Liver (tissue), 3 donors: ENCODE measurements at regions not wholly inside any gene's neighbourhood (a gene's known extent, or its start where the extent isn't known, plus 50 kb on each side); places are given as distances from the start of the nearest gene placed in this dataset.

Source experiments
- CTCF ChIP-seq: fragments of 150-350 bp; IDR thresholded peaks from 2 replicates; pipeline ENCODE4 v1.5.1; 2017; ENCODE audit warnings: improper control_type of control experiment, low read depth, low read length; ENCODE audit not compliant: missing input control
- EGR1 ChIP-seq, 2 donors: IDR thresholded peaks; 2 replicates each; pipeline ENCODE4 v1.6.1; 2016 to 2018; ENCODE audit warnings: antibody characterized with exemption in 2 of 2, low read depth in 2 of 2
- FOXA1 ChIP-seq: IDR thresholded peaks from 2 replicates; pipeline ENCODE4 v1.6.1; 2016; ENCODE audit warnings: antibody characterized with exemption
- GABPA ChIP-seq, 2 donors: IDR thresholded peaks in 1 of 2; conservative IDR thresholded peaks in 1 of 2; 2 replicates each; pipeline ENCODE4 v1.6.1; 2016; ENCODE audit warnings: antibody characterized with exemption in 2 of 2, mild to moderate bottlenecking in 1 of 2, moderate library complexity in 1 of 2
- HNF4G ChIP-seq: IDR thresholded peaks from 2 replicates; pipeline ENCODE4 v1.6.1; 2016; ENCODE audit warnings: antibody characterized with exemption
- JUND ChIP-seq, 2 donors: IDR thresholded peaks; 2 replicates each; pipeline ENCODE4 v1.6.1; 2016; ENCODE audit warnings: antibody characterized with exemption in 2 of 2
- MAX ChIP-seq: IDR thresholded peaks from 2 replicates; pipeline ENCODE4 v1.6.1; 2016; ENCODE audit warnings: antibody characterized with exemption
- RAD21 ChIP-seq, 2 donors: IDR thresholded peaks; 2 replicates each; pipeline ENCODE4 v1.6.1; 2016; ENCODE audit warnings: antibody characterized with exemption in 2 of 2, mild to moderate bottlenecking in 2 of 2
- REST ChIP-seq: IDR thresholded peaks from 2 replicates; pipeline ENCODE4 v1.6.1; 2016; ENCODE audit warnings: antibody characterized with exemption, mild to moderate bottlenecking
- RXRA ChIP-seq, 2 donors: IDR thresholded peaks; 2 replicates each; pipeline ENCODE4 v1.6.1; 2017 to 2018; ENCODE audit warnings: antibody characterized with exemption in 2 of 2, mild to moderate bottlenecking in 1 of 2
- SP1 ChIP-seq: IDR thresholded peaks from 2 replicates; pipeline ENCODE4 v1.6.1; 2018; ENCODE audit warnings: antibody characterized with exemption, mild to moderate bottlenecking
- TAF1 ChIP-seq: conservative IDR thresholded peaks from 2 replicates; pipeline ENCODE4 v1.6.1; 2016; ENCODE audit warnings: antibody characterized with exemption, mild to moderate bottlenecking
- YY1 ChIP-seq: IDR thresholded peaks from 2 replicates; pipeline ENCODE4 v1.6.1; 2016; ENCODE audit warnings: antibody characterized with exemption, mild to moderate bottlenecking
- ZBTB33 ChIP-seq: IDR thresholded peaks from 2 replicates; pipeline ENCODE4 v1.6.1; 2016; ENCODE audit warnings: antibody characterized with exemption
- donor health status: healthy.
- donor health status: healthy.

- TF ChIP-seq SP1 (no peak), CTCF (no peak), REST (no peak), GABPA (IDR thresholded peaks at IDR 0.05 in 1 of 2, conservative IDR thresholded peaks at IDR 0.05 in 1 of 2) (no peak), TAF1 (no peak), YY1 (no peak), RAD21 (IDR thresholded peaks at IDR 0.05) (no peak), MAX (no peak), JUND (IDR thresholded peaks at IDR 0.05) (no peak), HNF4G (no peak), EGR1 (IDR thresholded peaks at IDR 0.05; ENCODE audit: low read depth in 2 of 2) (no peak), RXRA (IDR thresholded peaks at IDR 0.05) (no peak), ZBTB33 (no peak), FOXA1 (no peak)
These were observed 264.8 kb upstream of the FSIP2 start for GRCh38 chr2:185473838-185474237.
